Heart left ventricle (tissue), 16 donors: ENCODE measurements at regions not wholly inside any gene's neighbourhood (a gene's known extent, or its start where the extent isn't known, plus 50 kb on each side); places are given as distances from the start of the nearest gene placed in this dataset.

Source experiments
- ATAC-seq, 4 donors: fragments of 200-7000 bp; cut with Tn5 transposase; one replicate each; pipeline ENCODE4 v1.9.1; 2020 to 2022; ENCODE audit warnings: moderate library complexity in 4 of 4, mild to moderate bottlenecking in 3 of 4, moderate number of reproducible peaks in 1 of 4
- DNase-seq, 5 donors: peaks; one replicate each; pipeline ENCODE4 v3.0.0-alpha.2; 2020
- H3K27ac ChIP-seq, 12 donors: fragments of 200-600 bp; sonication (generic) in 4 of 12; one replicate each; pipeline versions ENCODE4 v1.5.0 to v1.8.0; 2016 to 2022; ENCODE audit warnings: mild to moderate bottlenecking in 2 of 12
- H3K27me3 ChIP-seq, 9 donors: fragments of 200-600 bp; sonication (generic) in 2 of 9; one replicate each; pipeline versions ENCODE4 v1.5.1 to v1.8.0; 2016 to 2022; ENCODE audit warnings: mild to moderate bottlenecking in 3 of 9
- H3K36me3 ChIP-seq, 9 donors: fragments of 200-600 bp; sonication (generic) in 2 of 9; one replicate each; pipeline versions ENCODE4 v1.5.0 to v1.8.0; 2018 to 2022; ENCODE audit warnings: mild to moderate bottlenecking in 2 of 9
- H3K4me1 ChIP-seq, 12 donors: fragments of 200-600 bp; sonication (generic) in 4 of 12; one replicate each; pipeline versions ENCODE4 v1.5.0 to v1.8.0; 2016 to 2022; ENCODE audit warnings: mild to moderate bottlenecking in 3 of 12
- H3K4me3 ChIP-seq, 12 donors: fragments of 200-600 bp; sonication (generic) in 4 of 12; one replicate each; pipeline versions ENCODE4 v1.5.0 to v1.8.0; 2017 to 2022; ENCODE audit warnings: mild to moderate bottlenecking in 9 of 12, moderate library complexity in 4 of 12
- H3K9me3 ChIP-seq, 12 donors: fragments of 200-600 bp; sonication (generic) in 4 of 12; one replicate each; pipeline versions ENCODE4 v1.5.0 to v1.8.0; 2016 to 2022; ENCODE audit warnings: mild to moderate bottlenecking in 1 of 12
- CTCF ChIP-seq, 12 donors: fragments of 200-600 bp; sonication (generic) in 4 of 12; IDR thresholded peaks; one replicate each; pipeline versions ENCODE4 v1.5.0 to v1.8.0; 2018 to 2022; ENCODE audit warnings: antibody characterized with exemption in 12 of 12, mild to moderate bottlenecking in 5 of 12
- POLR2A ChIP-seq, 2 donors: fragments of 450-650 bp; IDR thresholded peaks; one replicate each; pipeline ENCODE4 v1.6.1; 2017; ENCODE audit warnings: antibody characterized with exemption in 2 of 2, mild to moderate bottlenecking in 2 of 2, moderate library complexity in 2 of 2
- WGBS, 4 donors: extraction: QIAGEN DNeasy Blood & Tissue Kit in 2 of 4; methylation state at CpG; one replicate each; pipeline versions ENCODE4 v1.1.5 to v1.1.7; 2013 to 2018; 5-methylcytosine and 5-hydroxymethylcytosine counted together
- intact Hi-C, 10 donors: fragments of 100-400 bp; cut with DNase I; formaldehyde crosslinking; loops; one replicate each; pipeline versions ENCODE4 v1.11.1 to v1.14.2; 2022
- donor health status: ischemic (EF 13 %, LVEDD 7.1; RV severe dilation, severe dysfunction).
- donor health status: healthy with polysubstance abuse.
- donor health status: DM: no; HTN: yes; CAD: no.
- donor health status: DM: no; HTN: no; CAD: no.
- donor health status: ischemic (EF 25% LVEDD 6.9; RV normal size, moderate dysfunction).
- donor health status: ischemic (EF 25% LVEDD 5.7; RV mildly dilated, moderate dysfunction).
- donor health status: healthy.
- donor health status: DM: yes; HTN: yes; CAD: no.
- donor health status: ischemic (EF 35%, LVEDD 5.7; RV mildly dilated, moderate dysfunction).
- donor health status: nonischemic (EF 11% LVEDD 7.7; RV severe dilation, severe dysfunction).
- donor health status: DM: yes; HTN: yes; CAD: no.
- donor health status: PGD.
- donor health status: ischemic (EF 29% LVEDD 5.4; RV normal size, mild dysfunction).
- donor health status: nonischemic (EF 23%, LVEDD 6.1; RV moderate dilation, normal function).

GRCh38 chr1:106780066-106780465 is 276.4 kb upstream of the PRMT6 start:
- ATAC-seq (no peak), DNase-seq (no peak)
- Histone ChIP-seq H3K27me3 (no peaks in the 10 kb centered on the region), H3K36me3 (no peaks in the 10 kb centered on the region), H3K4me1 (no peaks in the 10 kb centered on the region), H3K9me3 (peaks cover 0 to 26% (median under 1%) of the 10 kb centered on the region in 12 donors), H3K27ac (no peak overlapping the region), H3K4me3 (no peak overlapping the region)
- intact Hi-C loops: no loop called here
- no peak for TF ChIP-seq CTCF (IDR thresholded peaks at IDR 0.05)
- no peak for TF ChIP-seq POLR2A (IDR thresholded peaks at IDR 0.05)
- WGBS, 4 donors: 82 to 91% (median 91%) methylated on average over 1 of the region's 1 CpG

- intact Hi-C loops: no loop called here
These were observed 275.5 kb upstream of the PRMT6 start for GRCh38 chr1:106780806-106781569.

GRCh38 chr1:106785176-106785575 is 271.3 kb upstream of the PRMT6 start:
- DNase-seq: no peak

More at GRCh38 chr1:106780806-106781569, 275.5 kb upstream of the PRMT6 start:
- no peaks in the 10 kb centered on the region for H3K4me1 ChIP-seq
- peaks cover 0 to 17% (median 0%) of the 10 kb centered on the region in 12 donors for H3K9me3 ChIP-seq
- no peak overlapping the region for H3K27ac ChIP-seq
- TF ChIP-seq CTCF (IDR thresholded peaks at IDR 0.05) (no peak), POLR2A (IDR thresholded peaks at IDR 0.05) (no peak)
- DNase-seq: no peak
- H3K4me3 ChIP-seq: no peak overlapping the region
- ATAC-seq: no peak
- no peaks in the 10 kb centered on the region for H3K36me3 ChIP-seq
- 80 to 87% (median 85%) methylated on average over 1 of the region's 1 CpG for WGBS, 4 donors
- H3K27me3 ChIP-seq: no peaks in the 10 kb centered on the region

GRCh38 chr1:106787520-106787919 is 269.0 kb upstream of the PRMT6 start:
- no peak overlapping the region for H3K27ac ChIP-seq
- 59 to 67% (median 65%) methylated on average over 3 of the region's 3 CpGs for WGBS, 4 donors
- H3K4me1 ChIP-seq: no peaks in the 10 kb centered on the region
- intact Hi-C loops: no loop called here
- no peak for TF ChIP-seq CTCF (IDR thresholded peaks at IDR 0.05)
- TF ChIP-seq POLR2A (IDR thresholded peaks at IDR 0.05): no peak
- no peak overlapping the region for H3K4me3 ChIP-seq
- no peaks in the 10 kb centered on the region for H3K27me3 ChIP-seq
- ATAC-seq (no peak), DNase-seq (no peak)
- no peaks in the 10 kb centered on the region for H3K9me3 ChIP-seq
- H3K36me3 ChIP-seq: no peaks in the 10 kb centered on the region

More at GRCh38 chr1:106785176-106785575, 271.3 kb upstream of the PRMT6 start:
- Histone ChIP-seq H3K27me3 (no peaks in the 10 kb centered on the region), H3K27ac (no peak overlapping the region), H3K4me1 (no peaks in the 10 kb centered on the region), H3K9me3 (no peaks in the 10 kb centered on the region), H3K4me3 (no peak overlapping the region), H3K36me3 (no peaks in the 10 kb centered on the region)
- no peak for ATAC-seq
- no peak for TF ChIP-seq CTCF (IDR thresholded peaks at IDR 0.05)
- TF ChIP-seq POLR2A (IDR thresholded peaks at IDR 0.05): no peak
- intact Hi-C loops: no loop called here
